ENCODE measurements at regions not wholly inside any gene's neighbourhood (a gene's known extent, or its start where the extent isn't known, plus 50 kb on each side); places are given as distances from the start of the nearest gene placed in this dataset.

- DNase-seq (ENCODE audit: low spot score): no peak
Measured at GRCh38 chr2:155802888-155803287, 529.6 kb downstream of the NR4A2 start.

GRCh38 chr2:155792666-155793065 is 539.9 kb downstream of the NR4A2 start:
- no peak for DNase-seq (ENCODE audit: low spot score)

- no peak for DNase-seq (ENCODE audit: low spot score)
Measured at GRCh38 chr2:155770516-155770915, 562.0 kb downstream of the NR4A2 start.

GRCh38 chr2:155766342-155767115 is 566.0 kb downstream of the NR4A2 start:
- DNase-seq (ENCODE audit: low spot score): no peak

GRCh38 chr2:155755481-155755880 is 577.0 kb downstream of the NR4A2 start:
- no peak for DNase-seq (ENCODE audit: low spot score)

GRCh38 chr2:155748131-155748530 is 584.4 kb downstream of the NR4A2 start:
- peak; percentile 85 for DNase-seq (ENCODE audit: low spot score)

GRCh38 chr2:155747531-155747930 is 585.0 kb downstream of the NR4A2 start:
- DNase-seq (ENCODE audit: low spot score): no peak

GRCh38 chr2:155733091-155733853 is 599.2 kb downstream of the NR4A2 start:
- DNase-seq (ENCODE audit: low spot score): no peak

GRCh38 chr2:155730804-155731203 is 601.7 kb downstream of the NR4A2 start:
- no peak for DNase-seq (ENCODE audit: low spot score)

- no peak for DNase-seq (ENCODE audit: low spot score)
Measured at GRCh38 chr2:155727187-155727895, 605.2 kb downstream of the NR4A2 start.

GRCh38 chr2:155722290-155722689 is 610.2 kb downstream of the NR4A2 start:
- DNase-seq (ENCODE audit: low spot score): no peak

- DNase-seq (ENCODE audit: low spot score): no peak
Measured at GRCh38 chr2:155715705-155716104, 616.8 kb downstream of the NR4A2 start.

- no peak for DNase-seq (ENCODE audit: low spot score)
Measured at GRCh38 chr2:155714983-155715382, 617.5 kb downstream of the NR4A2 start.

GRCh38 chr2:155708071-155708470 is 624.5 kb downstream of the NR4A2 start:
- peak; percentile 9 for DNase-seq (ENCODE audit: low spot score)

- DNase-seq (ENCODE audit: low spot score): no peak
Measured at GRCh38 chr2:155703917-155704316, 628.6 kb downstream of the NR4A2 start.

- no peak for DNase-seq (ENCODE audit: low spot score)
Measured at GRCh38 chr2:155703048-155703447, 629.5 kb downstream of the NR4A2 start.

GRCh38 chr2:155701721-155702120 is 630.8 kb downstream of the NR4A2 start:
- DNase-seq (ENCODE audit: low spot score): no peak

- DNase-seq (ENCODE audit: low spot score): no peak
Measured at GRCh38 chr2:155696571-155696970, 636.0 kb downstream of the NR4A2 start.

GRCh38 chr2:155695505-155695904 is 637.0 kb downstream of the NR4A2 start:
- DNase-seq (ENCODE audit: low spot score): no peak

GRCh38 chr2:155692856-155693255 is 639.7 kb downstream of the NR4A2 start:
- no peak for DNase-seq (ENCODE audit: low spot score)

GRCh38 chr2:155692106-155692505 is 640.4 kb downstream of the NR4A2 start:
- no peak for DNase-seq (ENCODE audit: low spot score)

- no peak for DNase-seq (ENCODE audit: low spot score)
Measured at GRCh38 chr2:155690785-155691184, 641.7 kb downstream of the NR4A2 start.

- no peak for DNase-seq (ENCODE audit: low spot score)
Measured at GRCh38 chr2:155689791-155690190, 642.7 kb downstream of the NR4A2 start.

Data from D341Med (cell line).